ENCODE measurements at regions not wholly inside any gene's neighbourhood (a gene's known extent, or its start where the extent isn't known, plus 50 kb on each side); places are given as distances from the start of the nearest gene placed in this dataset. TPM values are rescaled to one million over a fixed set of nuclear protein-coding genes. Genes with fewer than 3 reads are reported as not detected.
"Not testable (repeated sequence)": the region's sequence is repeated elsewhere in the genome, so short reads cannot be mapped to it uniquely, and the experiment has no call there.

DNA sequence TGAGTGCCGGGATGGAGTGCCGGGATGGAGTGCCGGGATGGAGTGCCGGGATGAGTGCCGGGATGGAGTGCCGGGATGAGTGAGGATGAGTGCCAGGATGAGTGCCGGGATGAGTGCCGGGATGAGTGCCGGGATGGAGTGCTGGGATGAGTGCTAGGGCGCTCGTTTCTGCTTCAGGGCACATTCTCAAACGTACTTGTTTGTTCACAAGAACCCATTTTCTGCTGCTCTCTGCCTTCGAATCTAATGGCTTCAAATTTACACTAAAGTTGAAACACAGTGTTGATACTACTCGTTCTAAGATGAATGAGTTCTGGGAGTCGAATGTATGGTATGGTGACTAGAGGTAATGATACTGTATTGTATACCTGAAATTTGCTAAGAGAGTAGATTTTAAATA, 50.6 kb upstream of the HELT start:
- H3K9me3 ChIP-seq; DNase-seq; H3K27me3 ChIP-seq; H3K4me1 ChIP-seq; H3K4me3 ChIP-seq; intact Hi-C loops (cut with DNase I; ENCODE audit: low total_unique reads); H3K27ac ChIP-seq; H3K36me3 ChIP-seq: not testable (repeated sequence)

DNA sequence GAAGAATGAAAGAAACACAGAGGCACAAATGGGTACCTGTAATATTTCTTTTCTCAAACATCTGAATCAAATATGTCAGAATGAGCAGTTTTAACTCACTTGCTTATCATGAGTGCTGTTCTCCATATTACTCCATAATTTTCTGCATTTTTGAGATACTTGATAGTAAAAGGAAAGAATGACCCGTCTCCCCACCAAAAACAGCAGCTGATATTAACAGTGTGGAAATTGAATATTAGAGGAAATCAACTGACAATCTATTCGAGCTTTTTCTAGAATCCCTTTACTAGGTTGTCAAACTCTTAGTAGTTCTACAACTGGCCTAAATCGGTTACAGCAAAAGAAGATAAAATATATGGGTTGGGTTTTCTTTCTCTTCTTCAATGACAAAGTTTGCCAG, 49.9 kb upstream of the HELT start:
- no peaks in the 10 kb centered on the region for H3K27me3 ChIP-seq
- TF ChIP-seq CTCF (IDR thresholded peaks at IDR 0.05) (no peak), POLR2A (IDR thresholded peaks at IDR 0.05) (no peak)
- H3K4me1 ChIP-seq: no peaks in the 10 kb centered on the region
- H3K4me3 ChIP-seq: no peak overlapping the region
- intact Hi-C loops (cut with DNase I; ENCODE audit: low total_unique reads): no loop called here
- H3K27ac ChIP-seq: no peak overlapping the region
- H3K9me3 ChIP-seq: no peaks in the 10 kb centered on the region
- H3K36me3 ChIP-seq: no peaks in the 10 kb centered on the region
- no peak for DNase-seq

MicroRNAs encoded in the stretch of these regions (microRNA counts, 767-probe panel; counts per million panel counts)
- 0 counts per million in 2 donors for microRNA hsa-miR-4455

Small RNA genes lying in the stretch of these regions (microRNA-seq; reads per million reads assigned to microRNA genes)
- not detected for gene MIR4455 (ENCODE audit: borderline microRNAs expressed, borderline replicate concordance)

Small RNA genes lying in the stretch of these regions (small RNA-seq; reads per million reads assigned to genes)
- gene MIR4455: not detected
